Right ventricle myocardium inferior (tissue), 1 donor: ENCODE measurements at regions not wholly inside any gene's neighbourhood (a gene's known extent, or its start where the extent isn't known, plus 50 kb on each side); places are given as distances from the start of the nearest gene placed in this dataset.
"Not testable (repeated sequence)": the region's sequence is repeated elsewhere in the genome, so short reads cannot be mapped to it uniquely, and the experiment has no call there.

ENCODE experiments used
- ATAC-seq: fragments of 200-7000 bp; cut with Tn5 transposase; one replicate; pipeline ENCODE4 v1.9.1; 2020; ENCODE audit warnings: mild to moderate bottlenecking, moderate library complexity
- DNase-seq: peaks from one replicate; pipeline ENCODE4 v3.0.0; 2021; ENCODE audit errors: missing footprints
- intact Hi-C: fragments of 100-400 bp; cut with DNase I; formaldehyde crosslinking; loops from one replicate; pipeline ENCODE4 v1.11.0; 2022
- donor health status: DM: no; HTN: yes; CAD: no; lungs with severe emphysema.

GRCh38 chr3:61434901-61435300 is 126.5 kb upstream of the PTPRG start:
- intact Hi-C loops, result not testable (repeated sequence)

DNA sequence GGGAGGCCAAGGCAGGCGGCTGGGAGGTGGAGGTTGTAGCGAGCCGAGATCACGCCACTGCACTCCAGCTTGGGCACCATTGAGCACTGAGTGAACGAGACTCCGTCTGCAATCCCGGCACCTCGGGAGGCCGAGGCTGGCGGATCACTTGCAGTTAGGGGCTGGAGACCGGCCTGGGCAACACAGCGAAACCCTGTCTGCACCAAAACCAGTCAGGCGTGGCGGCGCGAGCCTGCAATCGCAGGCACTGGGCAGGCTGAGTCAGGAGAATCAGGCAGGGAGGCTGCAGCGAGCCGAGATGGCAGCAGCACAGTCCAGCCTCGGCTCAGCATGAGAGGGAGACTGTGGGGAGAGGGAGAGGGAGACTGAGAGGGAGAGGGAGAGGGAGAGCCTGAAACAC is 126.0 kb upstream of the PTPRG start:
- intact Hi-C loops, DNase-seq, ATAC-seq: not testable (repeated sequence)

More at GRCh38 chr3:61434901-61435300, 126.5 kb upstream of the PTPRG start:
- DNase-seq, ATAC-seq: not testable (repeated sequence)

DNA sequence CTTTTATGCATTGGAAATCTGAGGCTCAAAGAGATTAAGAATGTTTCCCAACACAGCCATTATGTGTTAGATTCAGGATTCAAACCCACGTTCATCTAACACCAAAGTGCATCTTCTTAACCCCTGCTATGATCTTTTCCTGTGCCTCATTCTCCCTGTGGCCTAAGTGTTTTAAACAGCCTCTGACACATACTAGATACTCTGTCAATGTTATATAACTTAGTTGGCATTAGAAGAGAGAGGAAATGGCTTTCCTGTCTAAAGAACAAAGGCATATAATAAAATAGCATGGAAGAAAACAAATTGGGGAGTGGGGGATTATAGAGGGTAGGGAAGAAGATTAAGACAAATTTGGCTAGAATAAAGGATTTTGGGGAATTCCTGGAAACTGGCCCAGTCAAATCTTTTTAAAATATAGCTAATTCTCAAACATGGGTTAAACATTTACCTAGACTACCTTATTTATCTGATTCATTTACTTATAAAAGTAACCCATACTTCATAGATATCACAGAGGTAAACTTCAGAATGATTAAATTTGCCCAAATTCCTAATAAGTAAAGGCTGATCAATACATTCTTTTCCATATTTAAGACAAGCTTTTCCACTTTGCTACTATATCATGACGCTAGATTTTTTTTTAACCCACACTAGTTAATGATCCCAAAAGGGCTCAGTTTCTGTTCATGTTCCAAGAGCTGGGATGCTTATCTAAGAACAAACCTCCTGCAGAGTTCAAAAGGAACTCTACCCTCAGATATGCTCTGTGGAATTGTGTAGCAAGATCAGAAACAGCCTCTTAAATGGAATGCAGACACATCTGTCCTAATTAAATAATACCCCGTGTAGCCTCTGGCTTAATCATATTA is 122.9 kb upstream of the PTPRG start:
- intact Hi-C loops, result no loop called here
- ATAC-seq (no peak), DNase-seq (no peak)

DNA sequence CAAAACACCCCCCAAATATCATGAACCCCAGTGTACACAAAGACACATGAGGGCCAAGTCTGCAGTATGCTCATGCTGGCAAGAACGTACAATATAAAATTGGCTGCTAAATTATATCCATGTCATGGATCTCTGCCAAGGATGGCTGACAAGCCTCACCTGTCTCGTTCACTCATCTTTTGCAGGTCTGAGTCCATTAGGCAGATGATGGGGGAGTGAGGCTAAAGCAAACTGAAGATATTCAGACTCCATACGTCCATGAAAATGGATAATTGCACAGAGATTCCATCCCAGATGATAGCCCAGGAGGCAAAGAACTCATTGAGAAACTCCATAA is 122.3 kb upstream of the PTPRG start:
- intact Hi-C loops, result no loop called here
- DNase-seq (no peak), ATAC-seq (no peak)

DNA sequence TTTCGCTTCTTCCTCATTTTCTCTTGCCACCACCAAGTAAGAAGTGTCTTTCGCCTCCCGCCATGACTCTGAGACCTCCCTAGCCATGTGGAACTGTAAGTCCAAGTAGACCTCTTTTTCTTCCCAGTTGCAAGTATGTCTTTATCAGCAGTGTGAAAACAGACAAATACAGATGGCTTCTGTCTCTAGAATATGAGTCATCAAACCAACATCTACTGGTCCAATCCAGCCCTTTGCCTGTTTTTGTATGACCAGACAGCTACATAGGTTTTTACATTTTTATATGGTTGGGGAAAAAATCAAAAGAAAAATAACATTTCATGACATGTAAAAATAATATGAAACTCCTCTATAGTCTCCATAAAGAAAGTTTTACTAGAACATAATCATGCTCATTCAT is 118.7 kb upstream of the PTPRG start:
- no peak for DNase-seq

GRCh38 chr3:61443886-61444285 is 117.5 kb upstream of the PTPRG start:
- DNase-seq (no peak), ATAC-seq (no peak)
- intact Hi-C loops, result loop anchor here (10.0 kb wide), 3 partner anchors 281 to 741 kb away; no protein-coding TSS in a partner anchor

More for the DNA sequence above, 118.7 kb upstream of the PTPRG start:
- intact Hi-C loops, result loop anchor here (10.0 kb wide), 3 partner anchors 282 to 742 kb away; no protein-coding TSS in a partner anchor
- no peak for ATAC-seq

GRCh38 chr3:61444782-61445181 is 116.6 kb upstream of the PTPRG start:
- no peak for ATAC-seq
- DNase-seq, result no peak
- intact Hi-C loops, result loop anchor here (5.0 to 10.0 kb wide), 4 partner anchors 88 to 740 kb away; no protein-coding TSS in a partner anchor

- DNase-seq, result no peak
- no peak for ATAC-seq
- intact Hi-C loops, result loop anchor here (5.0 to 10.0 kb wide), 4 partner anchors 86 to 739 kb away; no protein-coding TSS in a partner anchor
Measured at GRCh38 chr3:61445924-61446323, 115.4 kb upstream of the PTPRG start.

DNA sequence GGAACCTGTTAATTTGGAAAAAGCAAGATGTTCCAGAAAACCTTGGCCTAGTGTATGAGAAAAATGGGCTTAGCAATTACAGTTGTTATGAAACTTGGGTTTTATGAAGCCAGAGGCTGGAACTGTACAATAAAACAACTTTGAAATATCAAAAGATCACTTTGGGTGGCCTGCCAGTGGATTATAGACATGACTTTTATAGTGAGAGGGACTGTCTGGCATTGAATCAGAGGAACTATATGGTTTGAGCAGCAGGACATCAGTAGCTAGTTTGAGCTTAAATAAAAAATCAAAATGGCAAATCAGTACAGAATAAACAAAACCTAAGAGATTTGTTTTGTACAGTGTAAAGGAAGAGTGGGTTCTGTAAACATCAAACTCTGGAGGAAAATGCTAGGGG is 115.0 kb upstream of the PTPRG start:
- DNase-seq (no peak), ATAC-seq (no peak)
- intact Hi-C loops, result loop anchor here (5.0 to 10.0 kb wide), 4 partner anchors 86 to 738 kb away; no protein-coding TSS in a partner anchor

GRCh38 chr3:61448378-61448777 is 113.0 kb upstream of the PTPRG start:
- ATAC-seq (peak; percentile 86), DNase-seq (no peak)
- intact Hi-C loops, result loop anchor here (5.0 to 10.0 kb wide), 4 partner anchors 84 to 736 kb away; no protein-coding TSS in a partner anchor

DNA sequence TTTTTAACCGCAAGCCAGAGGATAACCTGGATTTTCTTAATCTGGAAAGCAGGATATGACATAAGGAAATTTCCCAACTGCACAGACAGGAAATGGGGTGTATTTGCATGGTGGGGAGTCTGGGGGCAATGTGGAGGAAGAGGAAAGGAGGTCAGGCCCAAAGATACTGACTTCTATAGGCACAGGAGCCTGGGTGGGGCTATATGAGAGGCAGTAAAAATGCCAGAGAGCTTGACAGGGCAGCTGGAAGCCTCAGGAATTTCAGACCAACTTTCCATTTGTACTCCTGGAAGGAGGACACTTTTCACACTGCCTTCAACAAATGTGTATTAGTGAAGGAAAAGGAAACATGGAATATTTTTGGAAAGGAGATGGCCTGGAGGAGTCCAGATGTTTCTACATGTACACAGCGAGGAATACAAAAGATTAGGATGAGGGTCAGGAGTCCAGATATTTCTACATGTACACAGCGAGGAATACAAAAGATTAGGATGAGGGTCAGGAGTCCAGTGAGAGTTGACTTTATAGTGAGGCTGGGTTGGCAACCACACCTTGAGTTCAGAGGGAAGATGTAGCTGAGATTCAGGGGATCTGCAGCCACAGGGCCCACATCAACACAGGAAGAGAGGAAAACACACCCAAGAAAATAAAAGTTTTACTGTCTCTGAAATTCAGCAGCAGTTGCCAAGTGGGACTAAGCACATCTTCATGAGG is 111.9 kb upstream of the PTPRG start:
- DNase-seq, result no peak
- ATAC-seq, result no peak
- intact Hi-C loops, result loop anchor here (5.0 to 10.0 kb wide), 4 partner anchors 83 to 735 kb away; no protein-coding TSS in a partner anchor

GRCh38 chr3:61450866-61451265 is 110.5 kb upstream of the PTPRG start:
- no peak for ATAC-seq
- intact Hi-C loops, result no loop called here

GRCh38 chr3:61451841-61452240 is 109.5 kb upstream of the PTPRG start:
- no peak for ATAC-seq

More at GRCh38 chr3:61450866-61451265, 110.5 kb upstream of the PTPRG start:
- DNase-seq, result no peak

DNA sequence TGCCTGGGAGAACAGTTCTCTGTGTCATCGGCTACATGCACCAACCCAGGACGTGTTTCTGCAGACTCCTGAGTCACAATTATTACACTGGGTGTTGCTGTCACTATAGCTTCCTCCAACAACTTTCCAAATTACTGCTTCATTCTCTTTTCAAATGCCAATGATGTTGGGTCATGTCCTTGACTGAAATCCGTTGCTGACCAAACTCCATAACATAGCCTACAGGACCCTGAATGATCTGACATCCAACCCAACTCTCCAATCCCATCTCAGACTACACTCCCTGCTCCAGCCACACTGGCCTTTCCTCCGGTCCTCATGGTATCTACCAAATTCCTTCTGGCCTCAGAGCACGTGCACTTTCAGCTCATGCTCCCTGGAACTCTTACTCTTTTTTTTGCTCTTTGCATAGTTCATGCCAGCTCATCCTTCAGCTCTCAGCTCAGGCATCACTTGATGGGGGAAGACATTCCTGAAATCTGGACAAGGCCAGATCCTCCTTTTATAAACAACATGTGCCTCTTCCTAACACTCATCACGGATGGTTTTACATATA is 108.8 kb upstream of the PTPRG start:
- intact Hi-C loops, result no loop called here
- DNase-seq (no peak), ATAC-seq (no peak)

More at GRCh38 chr3:61451841-61452240, 109.5 kb upstream of the PTPRG start:
- no peak for DNase-seq
- intact Hi-C loops, result no loop called here

- ATAC-seq (no peak), DNase-seq (no peak)
- intact Hi-C loops, result no loop called here
Measured at GRCh38 chr3:61454006-61454585, 107.3 kb upstream of the PTPRG start.

DNA sequence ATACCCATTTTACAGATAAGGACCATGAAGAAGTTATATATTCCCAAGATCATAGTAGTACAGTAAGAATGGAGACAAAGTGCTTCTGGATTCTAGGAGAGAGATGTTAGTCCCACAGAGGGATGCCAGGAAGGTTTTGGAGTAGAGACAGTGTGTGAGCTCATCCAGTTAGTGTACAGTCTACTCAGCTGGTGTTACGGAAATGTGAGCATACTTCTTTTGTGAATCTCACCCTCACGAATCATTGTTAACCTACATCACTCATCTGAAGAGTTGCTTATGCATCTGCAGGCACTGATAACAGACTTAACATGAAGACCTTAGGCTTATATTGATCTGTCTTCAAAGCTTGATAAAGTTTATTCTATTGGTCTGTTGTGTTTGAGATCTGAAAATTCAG is 106.6 kb upstream of the PTPRG start:
- intact Hi-C loops, result no loop called here
- DNase-seq, result no peak
- no peak for ATAC-seq

- no peak for DNase-seq
- intact Hi-C loops, result no loop called here
- ATAC-seq, result no peak
Measured at GRCh38 chr3:61460636-61461035, 100.7 kb upstream of the PTPRG start.

DNA sequence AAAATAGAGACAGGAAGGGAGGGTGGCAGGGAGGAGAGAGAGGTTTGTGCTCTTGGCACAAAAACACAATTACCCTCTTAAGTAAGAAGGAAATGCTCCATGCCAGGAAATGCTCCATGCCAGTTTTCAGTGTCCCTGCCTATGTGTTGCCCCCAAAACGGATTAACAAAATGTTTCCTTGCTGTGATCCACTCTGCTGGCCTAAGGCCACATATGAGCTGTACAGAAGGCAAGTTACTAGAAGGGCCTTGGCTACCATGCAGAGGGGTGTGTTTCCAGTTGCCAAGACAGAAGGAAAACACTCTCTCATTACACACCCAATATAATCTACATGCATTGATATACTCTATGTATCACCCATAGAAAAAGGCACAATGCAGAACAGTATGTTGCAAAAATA is 98.2 kb upstream of the PTPRG start:
- intact Hi-C loops, result no loop called here
- ATAC-seq, result no peak
- DNase-seq, result no peak
